ENCODE measurements at regions not wholly inside any gene's neighbourhood (a gene's known extent, or its start where the extent isn't known, plus 50 kb on each side); places are given as distances from the start of the nearest gene placed in this dataset.
"Not testable (repeated sequence)": the region's sequence is repeated elsewhere in the genome, so short reads cannot be mapped to it uniquely, and the experiment has no call there.

DNA sequence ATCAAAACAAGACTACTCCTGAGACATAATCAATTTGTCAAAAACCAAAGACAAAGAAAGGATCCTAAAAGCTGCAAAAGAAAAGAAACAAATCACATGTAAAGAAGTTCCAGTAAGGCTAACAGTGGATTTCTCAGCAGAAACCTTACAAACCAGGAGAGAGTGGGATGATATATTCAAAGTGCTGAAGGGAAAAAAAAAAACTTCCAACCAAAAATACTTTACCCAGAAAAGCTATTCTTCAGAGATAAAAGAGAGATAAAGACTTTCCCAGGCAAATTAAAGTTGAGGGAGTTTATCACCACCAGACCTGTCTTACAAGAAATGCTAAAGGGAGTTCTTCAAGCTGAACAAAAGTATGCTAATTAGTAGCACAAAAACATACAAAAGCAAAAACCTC lies 91.9 kb upstream of the PPP2R5C start:
- TF ChIP-seq, protein P1, sequence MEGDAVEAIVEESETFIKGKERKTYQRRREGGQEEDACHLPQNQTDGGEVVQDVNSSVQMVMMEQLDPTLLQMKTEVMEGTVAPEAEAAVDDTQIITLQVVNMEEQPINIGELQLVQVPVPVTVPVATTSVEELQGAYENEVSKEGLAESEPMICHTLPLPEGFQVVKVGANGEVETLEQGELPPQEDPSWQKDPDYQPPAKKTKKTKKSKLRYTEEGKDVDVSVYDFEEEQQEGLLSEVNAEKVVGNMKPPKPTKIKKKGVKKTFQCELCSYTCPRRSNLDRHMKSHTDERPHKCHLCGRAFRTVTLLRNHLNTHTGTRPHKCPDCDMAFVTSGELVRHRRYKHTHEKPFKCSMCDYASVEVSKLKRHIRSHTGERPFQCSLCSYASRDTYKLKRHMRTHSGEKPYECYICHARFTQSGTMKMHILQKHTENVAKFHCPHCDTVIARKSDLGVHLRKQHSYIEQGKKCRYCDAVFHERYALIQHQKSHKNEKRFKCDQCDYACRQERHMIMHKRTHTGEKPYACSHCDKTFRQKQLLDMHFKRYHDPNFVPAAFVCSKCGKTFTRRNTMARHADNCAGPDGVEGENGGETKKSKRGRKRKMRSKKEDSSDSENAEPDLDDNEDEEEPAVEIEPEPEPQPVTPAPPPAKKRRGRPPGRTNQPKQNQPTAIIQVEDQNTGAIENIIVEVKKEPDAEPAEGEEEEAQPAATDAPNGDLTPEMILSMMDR (IDR thresholded peaks at IDR 0.05; ENCODE audit: extremely low read depth, missing control alignments), result no peak

DNA sequence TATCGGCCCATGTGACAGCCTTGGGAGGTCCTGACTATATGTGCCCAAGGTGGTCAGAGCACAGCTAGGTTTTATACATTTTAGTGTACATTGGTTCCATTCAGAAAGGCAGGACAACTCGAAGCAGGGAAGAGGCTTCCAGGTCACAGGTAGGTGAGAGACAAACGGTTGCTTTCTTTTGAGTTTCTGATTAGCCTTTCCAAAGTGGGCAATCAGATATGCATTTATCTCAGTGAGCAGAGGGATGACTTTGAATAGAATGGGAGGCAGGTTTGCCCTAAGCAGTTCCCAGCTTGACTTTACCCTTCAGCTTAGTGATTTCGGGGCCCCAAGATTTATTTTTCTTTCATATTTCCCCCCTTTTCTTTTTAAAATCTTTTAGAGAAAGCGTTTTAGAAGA lies 87.6 kb upstream of the PPP2R5C start:
- DNase-seq (ENCODE audit: low spot score), result no peak
- TF ChIP-seq, protein P1 (IDR thresholded peaks at IDR 0.05; ENCODE audit: extremely low read depth, missing control alignments), result no peak

More for the DNA sequence above, 91.9 kb upstream of the PPP2R5C start:
- DNase-seq (ENCODE audit: low spot score), result no peak

DNA sequence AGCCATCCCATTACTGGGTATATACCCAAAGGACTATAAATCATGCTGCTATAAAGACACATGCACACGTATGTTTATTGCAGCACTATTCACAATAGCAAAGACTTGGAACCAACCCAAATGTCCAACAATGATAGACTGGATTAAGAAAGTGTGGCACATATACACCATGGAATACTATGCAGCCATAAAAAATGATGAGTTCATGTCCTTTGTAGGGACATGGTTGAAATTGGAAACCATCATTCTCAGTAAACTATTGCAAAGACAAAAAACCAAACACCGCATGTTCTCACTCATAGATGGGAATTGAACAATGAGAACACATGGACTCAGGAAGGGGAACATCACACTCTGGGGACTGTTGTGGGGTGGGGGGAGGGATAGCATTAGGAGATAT lies 85.7 kb upstream of the PPP2R5C start:
- DNase-seq (ENCODE audit: low spot score), result not testable (repeated sequence)

DNA sequence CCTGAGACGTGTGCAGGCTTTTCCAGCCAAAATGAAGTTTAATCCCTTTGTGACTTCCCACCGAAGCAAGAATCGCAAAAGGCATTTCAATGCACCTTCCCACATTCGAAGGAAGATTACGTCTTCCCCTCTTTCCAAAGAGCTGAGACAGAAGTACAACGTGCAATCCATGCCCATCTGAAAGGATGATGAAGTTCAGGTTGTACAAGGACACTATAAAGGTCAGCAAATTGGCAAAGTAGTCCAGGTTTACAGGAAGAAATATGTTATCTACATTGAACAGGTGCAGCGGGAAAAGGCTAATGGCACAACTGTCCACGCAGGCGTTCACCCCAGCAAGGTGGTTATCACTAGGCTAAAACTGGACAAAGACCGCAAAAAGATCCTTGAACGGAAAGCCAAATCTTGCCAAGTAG lies 83.6 kb upstream of the PPP2R5C start:
- DNase-seq (ENCODE audit: low spot score), result not testable (repeated sequence)

DNA sequence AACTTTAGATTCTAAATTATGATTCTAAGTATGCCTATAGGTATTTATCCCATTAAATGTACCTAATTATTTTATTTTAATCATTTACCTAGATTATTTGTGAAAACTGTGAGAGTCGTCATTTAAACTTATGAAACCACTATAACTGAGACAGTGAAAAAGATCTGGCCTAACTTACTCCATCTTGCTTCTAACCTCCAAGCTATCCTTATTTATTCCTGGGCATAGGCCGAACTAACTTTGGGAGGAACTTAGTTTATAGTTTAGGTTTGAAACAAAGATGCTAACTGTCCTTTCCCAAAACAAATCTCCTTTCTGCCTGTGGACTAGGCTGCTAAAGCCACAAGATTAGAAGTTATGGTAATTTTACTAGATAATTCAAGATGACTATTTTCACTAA lies 79.7 kb upstream of the PPP2R5C start:
- TF ChIP-seq, protein P1 (IDR thresholded peaks at IDR 0.05; ENCODE audit: extremely low read depth, missing control alignments), result no peak
- no peak for DNase-seq (ENCODE audit: low spot score)

DNA sequence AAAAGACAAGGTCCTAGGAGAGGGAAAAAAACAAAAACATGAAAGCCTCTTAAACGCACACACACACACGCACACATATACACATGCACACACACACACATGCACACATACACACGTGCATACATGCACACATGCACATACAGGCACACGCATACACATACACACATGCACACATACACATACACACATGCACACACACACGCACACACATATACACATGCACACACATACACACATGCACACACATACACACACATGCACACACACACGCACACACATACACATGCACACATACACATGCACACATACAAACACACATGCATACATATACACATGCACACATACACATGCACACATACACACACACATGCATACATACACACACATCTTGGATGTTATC lies 78.1 kb upstream of the PPP2R5C start:
- DNase-seq (ENCODE audit: low spot score), result no peak
- TF ChIP-seq, protein P1 (IDR thresholded peaks at IDR 0.05; ENCODE audit: extremely low read depth, missing control alignments), result no peak

DNA sequence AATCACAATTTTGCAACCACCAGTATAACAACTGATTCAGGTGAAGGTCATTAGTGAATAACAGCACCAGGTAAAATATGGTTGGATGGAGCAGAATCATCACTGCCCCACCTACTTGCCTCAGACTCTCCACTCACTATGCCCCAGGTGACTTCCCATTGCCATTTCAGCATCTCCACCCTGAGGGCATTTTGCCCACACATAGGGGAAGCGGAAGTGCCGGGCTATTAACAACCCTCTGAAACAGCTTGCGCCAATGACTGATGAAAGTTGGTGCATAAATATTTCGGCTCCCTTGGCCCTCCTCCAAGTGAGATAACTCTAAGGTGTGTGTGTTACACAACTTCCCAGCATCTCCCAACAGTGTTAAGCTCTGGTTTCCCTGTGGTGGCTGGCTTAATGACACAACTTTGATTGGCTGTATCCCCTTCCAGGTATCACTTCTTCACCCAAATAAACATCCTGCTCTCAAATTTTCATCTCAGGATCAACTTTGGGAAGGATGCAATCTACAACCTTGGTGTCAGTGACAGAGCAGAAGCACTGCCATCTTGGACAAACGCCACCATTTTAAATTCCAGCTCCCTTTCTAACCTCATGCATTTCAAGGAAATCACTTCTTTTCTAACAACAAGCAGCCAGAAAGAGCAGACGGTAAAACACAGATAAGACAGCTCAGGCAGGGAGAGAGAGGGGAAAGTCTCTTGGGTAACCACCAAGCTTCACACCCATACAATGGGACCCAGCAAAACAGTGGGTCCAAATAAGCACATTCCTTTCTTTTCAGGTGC lies 73.6 kb upstream of the PPP2R5C start:
- no peak for DNase-seq (ENCODE audit: low spot score)
- TF ChIP-seq, protein P1 (IDR thresholded peaks at IDR 0.05; ENCODE audit: extremely low read depth, missing control alignments), result no peak

DNA sequence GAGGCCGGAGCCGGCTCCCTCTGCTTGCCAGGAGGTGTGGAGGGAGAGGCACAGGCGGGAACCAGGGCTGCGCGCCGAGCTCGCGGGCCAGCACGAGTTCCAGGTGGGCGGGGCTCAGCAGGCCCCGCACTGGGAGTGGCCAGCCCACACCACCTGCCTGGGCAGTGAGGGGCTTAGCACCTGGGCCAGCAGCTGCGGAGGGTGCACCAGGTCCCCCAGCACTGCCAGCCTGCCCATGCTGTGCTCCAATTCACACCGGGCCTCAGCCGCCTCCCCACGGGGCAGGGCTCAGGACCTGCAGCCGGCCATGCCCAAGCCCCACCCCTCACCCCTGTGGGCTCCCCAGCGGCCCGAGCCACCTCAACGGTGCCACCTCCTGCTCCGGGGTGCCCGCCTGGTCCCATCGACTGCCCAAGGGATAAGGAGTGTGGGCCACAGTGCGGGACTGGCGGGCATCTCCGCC lies 72.4 kb upstream of the PPP2R5C start:
- TF ChIP-seq, protein P1 (IDR thresholded peaks at IDR 0.05; ENCODE audit: extremely low read depth, missing control alignments), result no peak
- no peak for DNase-seq (ENCODE audit: low spot score)

DNA sequence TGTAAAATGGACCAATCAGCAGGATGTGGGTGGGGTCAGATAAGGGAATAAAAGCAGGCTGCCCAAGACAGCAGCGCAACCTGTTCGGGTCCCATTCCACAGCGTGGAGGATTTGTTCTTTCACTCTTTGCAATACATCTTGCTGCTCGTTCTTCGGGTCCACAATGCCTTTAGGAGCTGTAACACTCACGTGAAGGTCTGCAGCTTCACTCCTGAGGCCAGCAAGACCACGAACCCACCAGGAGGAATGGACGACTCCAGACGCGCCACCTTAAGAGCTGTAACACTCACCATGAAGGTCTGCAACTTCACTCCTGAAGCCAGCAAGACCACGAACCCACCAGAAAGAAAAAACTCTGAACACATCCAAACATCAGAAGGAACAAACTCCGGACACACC lies 71.5 kb upstream of the PPP2R5C start:
- DNase-seq (ENCODE audit: low spot score), result not testable (repeated sequence)
